Left colon (tissue), 2 donors: ENCODE measurements at regions not wholly inside any gene's neighbourhood (a gene's known extent, or its start where the extent isn't known, plus 50 kb on each side); places are given as distances from the start of the nearest gene placed in this dataset.

Experiments used
- ATAC-seq: fragments of 200-7000 bp; cut with Tn5 transposase; one replicate; pipeline ENCODE4 v1.9.1; 2020; ENCODE audit warnings: mild to moderate bottlenecking, moderate library complexity
- DNase-seq, 2 donors: peaks; one replicate each; pipeline ENCODE4 v3.0.0-alpha.2; 2020
- intact Hi-C, 2 donors: fragments of 100-400 bp; cut with DNase I in 1 of 2; cut with micrococcal nuclease in 1 of 2; formaldehyde crosslinking; loops; one replicate each; pipeline versions ENCODE4 v1.11.2 to v1.14.0; 2022; cut with DNase I, micrococcal nuclease
- donor health status: DM: no; HTN: no; CAD: no.
- donor health status: DM: yes; HTN: yes; CAD: no.

GRCh38 chr1:76023669-76024435 is 50.7 kb upstream of the ST6GALNAC3 start:
- DNase-seq, result no peak
- intact Hi-C loops, result no loop called here
- ATAC-seq, result no peak
